Aorta (tissue), 5 donors: ENCODE measurements at regions not wholly inside any gene's neighbourhood (a gene's known extent, or its start where the extent isn't known, plus 50 kb on each side); places are given as distances from the start of the nearest gene placed in this dataset.

Experiments
- ATAC-seq: fragments of 200-7000 bp; cut with Tn5 transposase; one replicate; pipeline ENCODE4 v1.9.1; 2022; ENCODE audit warnings: moderate library complexity; ENCODE audit not compliant: low FRiP score
- DNase-seq, 2 donors: peaks; one replicate each; pipeline ENCODE4 v3.0.0-alpha.2; 2020
- H3K27ac ChIP-seq, 2 donors: one replicate each; pipeline ENCODE4 v1.5.1; 2013; ENCODE audit warnings: low read length in 2 of 2, mild to moderate bottlenecking in 2 of 2, moderate library complexity in 2 of 2, control low read depth in 1 of 2, inconsistent platforms in 1 of 2, low read depth in 1 of 2
- H3K27me3 ChIP-seq, 2 donors: one replicate each; pipeline ENCODE4 v1.6.1; 2013; ENCODE audit warnings: control low read depth in 1 of 2, low read length in 1 of 2, mild to moderate bottlenecking in 1 of 2, moderate library complexity in 1 of 2; ENCODE audit not compliant: insufficient read depth in 2 of 2, control insufficient read depth in 1 of 2
- H3K36me3 ChIP-seq, 2 donors: one replicate each; pipeline ENCODE4 v1.6.1; 2013; ENCODE audit warnings: control low read depth in 1 of 2, low read length in 1 of 2, mild to moderate bottlenecking in 1 of 2; ENCODE audit not compliant: insufficient read depth in 2 of 2, control insufficient read depth in 1 of 2
- H3K4me1 ChIP-seq, 2 donors: one replicate each; pipeline ENCODE4 v1.6.1; 2013; ENCODE audit warnings: low read length in 2 of 2, control low read depth in 1 of 2, mild to moderate bottlenecking in 1 of 2, moderate library complexity in 1 of 2; ENCODE audit not compliant: insufficient read depth in 2 of 2, control insufficient read depth in 1 of 2
- H3K4me3 ChIP-seq, 2 donors: one replicate each; pipeline ENCODE4 v1.5.1; 2013; ENCODE audit warnings: low read length in 2 of 2, control low read depth in 1 of 2, mild to moderate bottlenecking in 1 of 2
- H3K9me3 ChIP-seq: one replicate; pipeline ENCODE4 v1.6.1; 2013; ENCODE audit warnings: mild to moderate bottlenecking, low read length; ENCODE audit not compliant: control insufficient read depth
- WGBS, 2 donors: extraction: QIAGEN DNeasy Blood & Tissue Kit; methylation state at CpG; one replicate each; pipeline ENCODE4 v1.1.7; 2013; 5-methylcytosine and 5-hydroxymethylcytosine counted together
- intact Hi-C, 2 donors: fragments of 100-400 bp; cut with DNase I; formaldehyde crosslinking; loops; one replicate each; pipeline versions ENCODE4 v1.14.2 to v1.15.0; 2022
- donor health status: healthy with polysubstance abuse.
- donor health status: Bipolar disorder and iron deficiency.
- donor health status: DM: no; HTN: no; CAD: no.
- donor health status: DM: no; HTN: no; CAD: no.
- donor health status: DM: yes; HTN: yes; CAD: no.

DNA sequence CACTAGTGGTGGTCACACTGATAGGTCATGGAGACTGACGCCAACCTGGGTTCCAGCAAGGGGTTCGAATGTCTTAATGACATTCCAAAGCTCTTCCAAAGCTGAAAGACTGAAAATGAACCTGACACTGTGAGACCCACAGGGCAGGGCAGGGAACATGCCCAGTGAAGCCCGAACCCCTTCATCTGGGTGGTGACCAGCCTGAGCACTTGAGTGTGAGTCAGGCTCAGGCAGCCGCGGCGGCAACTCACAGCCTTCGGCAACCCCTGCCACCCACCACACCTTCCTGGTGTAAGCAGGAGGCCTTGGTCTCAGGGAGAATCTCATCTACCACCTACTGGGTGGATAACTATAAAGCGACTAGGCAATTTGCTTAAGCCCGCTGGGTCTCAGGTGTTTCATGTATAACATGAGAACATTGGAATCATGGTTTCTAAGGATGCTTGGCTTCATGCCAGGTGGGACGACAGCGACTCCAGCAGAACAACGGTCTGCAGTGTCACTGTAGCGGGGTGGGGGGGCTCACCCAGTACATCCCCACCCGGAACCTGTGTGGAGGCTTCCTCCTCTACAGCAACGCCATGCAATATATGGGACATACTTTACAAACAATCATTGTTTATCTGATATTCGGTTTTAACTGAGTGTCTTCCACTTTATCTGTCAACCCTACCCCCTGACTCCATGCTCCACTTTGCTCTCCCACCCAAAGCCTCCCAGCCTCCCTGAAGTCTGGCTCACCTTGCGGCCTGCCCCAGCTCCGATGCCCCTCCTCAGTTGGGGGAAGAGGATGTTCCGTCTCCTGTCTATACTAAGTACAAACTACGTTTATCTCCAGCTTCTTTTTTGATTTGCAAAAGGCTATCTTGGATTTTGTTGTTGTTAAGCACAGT lies 125.0 kb upstream of the MEF2A start:
- DNase-seq: peak; percentile 44 to 68
- Histone ChIP-seq H3K27ac (peak overlapping the region; percentile 33 to 38), H3K4me3 (no peak overlapping the region), H3K27me3 (no peaks in the 10 kb centered on the region), H3K9me3 (no peaks in the 10 kb centered on the region), H3K4me1 (peaks cover 0 to 1% of the 10 kb centered on the region in 2 donors), H3K36me3 (no peaks in the 10 kb centered on the region)
- no peak for ATAC-seq
- WGBS, 2 donors: 86% methylated on average over 20 of the region's 20 CpGs
- intact Hi-C loops: loop anchor here in 1 of 2 donors (10.0 kb wide), 1 partner anchor 264 kb away; no protein-coding TSS in a partner anchor

DNA sequence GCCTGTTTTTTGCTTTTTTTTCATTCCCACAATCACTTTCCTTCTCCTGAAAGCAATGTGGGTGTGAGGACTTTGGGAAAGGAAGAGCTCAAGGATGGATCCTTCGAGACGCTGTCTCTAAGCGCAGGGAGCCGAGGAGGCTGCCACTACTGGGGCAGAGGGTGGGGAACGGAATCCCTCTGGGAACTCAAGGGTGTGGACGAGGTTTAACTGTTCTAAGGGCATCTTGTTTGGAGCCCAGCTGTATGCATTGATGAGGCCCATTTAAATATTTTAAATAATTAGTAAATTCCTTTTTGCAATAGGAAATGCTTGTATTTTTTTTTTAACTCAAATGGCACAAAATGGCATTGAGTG lies 124.4 kb upstream of the MEF2A start:
- H3K36me3 ChIP-seq: no peaks in the 10 kb centered on the region
- ATAC-seq: no peak
- peaks cover 0 to 1% of the 10 kb centered on the region in 2 donors for H3K4me1 ChIP-seq
- H3K27me3 ChIP-seq: no peaks in the 10 kb centered on the region
- peak overlapping the region; percentile 38 to 86 for H3K27ac ChIP-seq
- H3K9me3 ChIP-seq: no peaks in the 10 kb centered on the region
- WGBS, 2 donors: 93 to 95% methylated on average over 6 of the region's 6 CpGs
- DNase-seq: no peak
- H3K4me3 ChIP-seq: no peak overlapping the region
- intact Hi-C loops: loop anchor here in 1 of 2 donors (10.0 kb wide), 1 partner anchor 263 kb away; no protein-coding TSS in a partner anchor

DNA sequence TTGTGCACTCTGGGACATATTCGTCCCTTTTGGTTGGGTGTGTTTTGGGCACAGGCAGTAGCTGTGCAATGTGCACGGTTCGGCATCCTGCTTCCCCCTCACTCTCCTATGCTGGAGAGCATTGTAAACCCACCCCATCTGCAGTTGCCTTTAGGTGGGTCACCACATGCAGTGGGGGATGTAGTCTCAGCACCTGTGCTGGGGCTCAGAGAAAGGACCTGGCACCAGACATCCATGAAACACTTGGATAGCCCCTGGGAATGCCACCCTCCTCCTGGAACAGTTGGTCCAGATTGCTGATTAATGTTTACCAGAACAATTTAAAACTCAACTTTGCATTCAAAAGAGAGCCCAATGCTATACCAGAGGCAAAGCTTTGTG lies 123.9 kb upstream of the MEF2A start:
- peak overlapping the region; percentile 38 to 86 for H3K27ac ChIP-seq
- DNase-seq (peak in 1 of 2 donors; percentile 33), ATAC-seq (no peak)
- H3K4me3 ChIP-seq: no peak overlapping the region
- peaks cover 0 to 1% of the 10 kb centered on the region in 2 donors for H3K4me1 ChIP-seq
- WGBS, 2 donors: 6 to 15% methylated on average over 3 of the region's 3 CpGs
- intact Hi-C loops: loop anchor here in 1 of 2 donors (2.0 to 10.0 kb wide), 2 partner anchors 37 to 263 kb away; no protein-coding TSS in a partner anchor
- H3K27me3 ChIP-seq: no peaks in the 10 kb centered on the region
- H3K9me3 ChIP-seq: no peaks in the 10 kb centered on the region
- no peaks in the 10 kb centered on the region for H3K36me3 ChIP-seq

DNA sequence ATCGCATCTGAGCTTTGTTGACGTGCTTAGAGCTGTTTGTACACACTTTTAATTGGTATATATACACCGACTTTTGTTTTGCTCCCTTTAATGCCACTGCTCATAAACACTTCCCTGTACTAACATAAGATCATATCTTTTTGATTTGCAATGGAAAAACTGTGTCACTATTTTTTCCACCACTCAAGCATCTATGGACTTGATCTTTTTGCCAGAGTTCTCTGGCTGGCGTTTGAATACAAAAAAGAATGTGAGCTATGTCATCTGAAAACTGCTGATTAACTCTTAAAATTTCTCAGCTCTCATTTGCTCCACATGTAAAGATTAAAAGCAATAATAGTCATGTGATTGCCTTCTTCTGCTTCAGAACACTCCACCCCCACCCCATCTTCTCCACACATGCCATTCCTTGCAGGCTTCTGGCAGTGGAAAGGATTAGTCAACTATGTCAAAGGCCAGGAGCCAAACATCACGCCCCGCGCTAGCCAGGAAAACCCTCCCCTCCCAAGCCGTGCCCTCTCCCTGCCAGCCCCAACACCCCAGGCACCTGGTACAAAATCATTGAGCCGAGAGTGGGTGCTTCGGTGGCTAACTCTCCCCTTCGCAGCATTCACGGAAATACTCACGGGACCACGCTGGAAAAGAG lies 123.4 kb upstream of the MEF2A start:
- WGBS, 2 donors: 4 to 6% methylated on average over 14 of the region's 14 CpGs
- intact Hi-C loops: loop anchor here in 1 of 2 donors (2.0 to 10.0 kb wide), 2 partner anchors 36 to 262 kb away; no protein-coding TSS in a partner anchor
- peak; percentile 82 to 89 for DNase-seq
- H3K4me1 ChIP-seq: peaks cover 0 to 1% of the 10 kb centered on the region in 2 donors
- H3K4me3 ChIP-seq: no peak overlapping the region
- no peaks in the 10 kb centered on the region for H3K9me3 ChIP-seq
- no peaks in the 10 kb centered on the region for H3K27me3 ChIP-seq
- H3K27ac ChIP-seq: peak overlapping the region; percentile 38 to 86
- peak; percentile 86 for ATAC-seq
- no peaks in the 10 kb centered on the region for H3K36me3 ChIP-seq

DNA sequence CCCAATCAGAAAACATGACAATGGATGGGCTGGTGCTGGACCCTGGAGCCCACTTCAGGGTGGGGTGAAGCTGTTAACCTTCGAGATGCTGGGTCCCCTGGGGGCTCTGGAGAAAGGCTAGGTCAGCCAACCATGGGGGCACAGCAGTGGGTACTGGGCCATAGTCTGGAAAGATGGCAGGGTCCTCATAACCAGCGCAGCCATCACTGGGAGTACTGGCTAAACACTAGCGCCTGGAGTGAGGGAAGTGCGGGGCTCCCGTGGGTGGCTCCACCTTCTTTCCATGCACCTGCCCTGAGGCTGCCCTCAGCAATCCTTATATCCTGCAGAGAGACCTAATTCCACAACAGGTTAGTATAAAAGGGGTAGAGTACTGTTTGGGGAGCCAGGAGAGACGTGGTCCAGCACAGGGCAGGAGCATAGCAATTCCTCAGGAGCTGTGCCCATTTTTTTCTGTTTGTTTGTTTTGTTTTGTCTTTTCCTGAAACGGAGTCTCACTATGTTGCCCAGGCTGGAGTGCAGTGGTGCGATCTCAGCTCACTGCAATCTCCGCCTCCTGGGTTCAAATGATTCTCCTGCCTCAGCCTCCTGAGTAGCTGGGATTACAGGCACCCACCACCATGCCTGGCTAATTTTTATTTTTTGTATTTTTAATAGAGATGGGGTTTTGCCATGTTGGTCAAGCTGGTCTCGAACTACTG lies 122.6 kb upstream of the MEF2A start:
- Histone ChIP-seq H3K4me1 (peaks cover 0 to 4% of the 10 kb centered on the region in 2 donors), H3K4me3 (no peak overlapping the region), H3K27ac (peak overlapping the region in 1 of 2 donors; percentile 79), H3K27me3 (no peaks in the 10 kb centered on the region), H3K9me3 (no peaks in the 10 kb centered on the region), H3K36me3 (no peaks in the 10 kb centered on the region)
- WGBS, 2 donors: 60 to 62% methylated on average over 10 of the region's 10 CpGs
- ATAC-seq (no peak), DNase-seq (peak; percentile 32 to 65)
- intact Hi-C loops: loop anchor here in 1 of 2 donors (2.0 to 10.0 kb wide), 2 partner anchors 36 to 262 kb away; no protein-coding TSS in a partner anchor

DNA sequence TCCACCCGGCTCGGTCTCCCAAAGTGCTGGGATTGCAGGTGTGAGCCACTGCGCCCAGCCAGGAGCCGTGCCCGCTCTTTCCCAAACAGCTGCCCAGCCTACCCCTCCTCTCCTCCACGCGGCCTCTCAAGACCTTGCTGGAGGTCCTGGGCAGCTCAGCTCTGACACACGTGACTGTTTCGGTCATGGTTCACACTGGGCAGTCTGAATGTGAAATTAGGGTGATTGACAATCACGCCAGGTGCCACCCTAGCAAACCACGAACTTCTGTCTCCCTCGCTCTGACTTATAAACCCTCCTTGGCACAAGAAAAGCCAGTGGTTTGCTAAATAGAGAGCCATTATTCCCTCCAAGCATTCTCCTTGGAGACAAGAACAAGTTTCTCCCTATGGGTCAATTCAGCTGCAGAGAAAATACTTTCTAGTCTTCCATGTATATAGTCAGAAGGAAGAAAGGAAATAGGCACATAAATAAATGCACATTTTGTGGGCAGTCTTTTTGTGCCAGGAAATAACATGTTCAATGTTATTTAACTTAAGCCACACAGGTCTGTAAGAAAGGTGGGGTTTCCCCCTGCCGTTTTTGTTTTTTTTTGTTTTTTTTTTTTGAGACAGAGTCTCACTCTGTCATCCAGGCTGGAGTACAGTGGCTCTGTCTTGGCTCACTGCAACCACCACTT lies 121.9 kb upstream of the MEF2A start:
- Histone ChIP-seq H3K27me3 (no peaks in the 10 kb centered on the region), H3K4me3 (no peak overlapping the region), H3K9me3 (no peaks in the 10 kb centered on the region), H3K4me1 (peaks cover 0 to 3% of the 10 kb centered on the region in 2 donors), H3K36me3 (no peaks in the 10 kb centered on the region), H3K27ac (peak overlapping the region in 1 of 2 donors; percentile 70)
- WGBS, 2 donors: 58 to 59% methylated on average over 13 of the region's 13 CpGs
- intact Hi-C loops: loop anchor here in 1 of 2 donors (2.0 to 10.0 kb wide), 2 partner anchors 35 to 261 kb away; no protein-coding TSS in a partner anchor
- peak; percentile 45 to 67 for DNase-seq
- no peak for ATAC-seq

DNA sequence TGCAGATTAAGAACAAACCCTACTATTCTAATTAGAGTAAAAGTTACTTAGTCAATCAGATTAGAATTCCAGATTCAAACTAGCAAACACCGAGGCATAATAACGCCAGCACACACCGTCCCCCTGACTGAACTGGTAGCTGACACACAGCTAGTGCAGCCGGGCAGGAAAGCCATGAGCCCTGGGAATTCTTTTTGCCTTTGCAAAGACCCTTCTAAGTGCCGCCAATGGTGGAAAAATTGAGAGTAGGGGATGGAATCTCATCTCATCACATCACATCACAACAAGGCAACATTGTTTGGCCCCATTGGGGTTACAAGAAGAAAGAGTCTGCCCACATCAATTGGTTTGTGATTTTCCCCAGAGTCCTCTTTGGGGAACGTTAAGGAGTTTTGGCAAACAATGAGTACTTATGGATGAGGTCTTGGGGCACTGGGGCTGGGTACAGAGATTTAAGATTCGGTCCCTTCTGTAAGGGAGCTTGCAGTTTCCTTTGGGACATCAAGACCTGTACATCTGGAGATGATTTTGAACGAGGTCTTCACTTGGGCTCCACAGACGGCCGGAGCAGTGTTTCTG lies 120.4 kb upstream of the MEF2A start:
- H3K4me1 ChIP-seq: peaks cover 0 to 3% of the 10 kb centered on the region in 2 donors
- no peak for ATAC-seq
- WGBS, 2 donors: 93% methylated on average over 10 of the region's 10 CpGs

More for the DNA sequence above, 120.4 kb upstream of the MEF2A start:
- Histone ChIP-seq H3K36me3 (no peaks in the 10 kb centered on the region), H3K27ac (no peak overlapping the region), H3K27me3 (no peaks in the 10 kb centered on the region), H3K9me3 (no peaks in the 10 kb centered on the region), H3K4me3 (no peak overlapping the region)
- intact Hi-C loops: loop anchor here in 1 of 2 donors (10.0 kb wide), 1 partner anchor 259 kb away; no protein-coding TSS in a partner anchor
- no peak for DNase-seq
